ENCODE measurements at regions not wholly inside any gene's neighbourhood (a gene's known extent, or its start where the extent isn't known, plus 50 kb on each side); places are given as distances from the start of the nearest gene placed in this dataset.

DNA sequence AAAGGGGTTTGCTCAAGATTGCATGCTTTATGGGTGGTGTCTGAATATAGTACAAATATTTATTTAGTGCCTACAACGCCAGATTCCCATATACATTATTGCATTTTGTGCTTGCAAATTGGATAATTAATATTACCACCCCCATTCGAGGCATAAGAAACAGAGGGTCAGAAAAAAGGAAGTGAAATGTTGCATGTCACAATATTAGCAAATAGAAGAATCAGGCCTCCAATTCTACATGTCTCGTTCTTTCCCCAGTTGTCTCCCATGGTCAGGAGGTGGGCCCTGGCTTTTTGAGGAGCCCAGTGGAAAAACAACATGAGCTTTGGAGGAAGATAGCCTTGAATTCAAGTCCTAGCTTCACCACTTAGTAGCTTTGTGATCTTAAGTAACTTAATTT lies 98.1 kb upstream of the CCDC112 start:
- no peak overlapping the region for H2BK20ac ChIP-seq (ENCODE audit: low read depth, low read length)
- intact Hi-C loops (cut with micrococcal nuclease) (no loop called here), in situ Hi-C loops (cut with MboI; ENCODE audit: low sequenced_read_pairs) (no loop called here), dilution Hi-C loops (cut with HindIII; ENCODE audit: low sequenced_read_pairs, unreplicated experiment) (no loop called here)
- H4K5ac ChIP-seq (ENCODE audit: low read depth, low read length), result no peak overlapping the region
- no peak overlapping the region for H3K4me2 ChIP-seq (ENCODE audit: low read depth, low read length)
- H3K27me3 ChIP-seq (ENCODE audit: control insufficient read depth, insufficient read depth, low read length), result no peaks in the 10 kb centered on the region
- H2AFZ ChIP-seq (replicated peaks; ENCODE audit: low read length, poor library complexity), result no peak overlapping the region
- H3K4me3 ChIP-seq (ENCODE audit: insufficient read depth, low read depth, low read length), result no peak overlapping the region
- H4K20me1 ChIP-seq (ENCODE audit: insufficient read depth, low read length), result no peaks in the 10 kb centered on the region
- WGBS, 2 experiments (ENCODE audit: extremely low coverage in 2 of 2, insufficient read length in 1 of 2), result no CpG with 5 or more reads among the region's 3 CpGs
- no peak for DNase-seq
- CTCF ChIA-PET, result interaction anchor here (0.9 kb wide), 2 partner anchors 13 to 29 kb away, joined by 3 read pairs; no protein-coding TSS in a partner anchor
- no peak overlapping the region for H4K8ac ChIP-seq (ENCODE audit: low read depth in 2 of 2, low read length in 2 of 2)
- H3K23ac ChIP-seq (ENCODE audit: low read depth, low read length), result no peak overlapping the region
- no peaks in the 10 kb centered on the region for H3K9me1 ChIP-seq (ENCODE audit: insufficient read depth, low read length)
- POLR2A ChIA-PET (ENCODE audit: unreplicated experiment), result no interaction called here
- TF ChIP-seq MAZ (IDR thresholded peaks at IDR 0.05; ENCODE audit: borderline replicate concordance, low read depth, low read length) (no peak), CHD1 (IDR thresholded peaks at IDR 0.05; ENCODE audit: low read depth, low read length) (no peak), SMC3 (IDR thresholded peaks at IDR 0.05; ENCODE audit: low read depth, low read length) (no peak), NFE2L2 (IDR thresholded peaks at IDR 0.05; ENCODE audit: low read depth, low read length) (no peak), FOS (IDR thresholded peaks at IDR 0.05; ENCODE audit: low read depth, low read length) (no peak), RAD21 (IDR thresholded peaks at IDR 0.05; ENCODE audit: low read length) (no peak), BHLHE40 (IDR thresholded peaks at IDR 0.05; ENCODE audit: low read depth, low read length) (no peak), MXI1 (IDR thresholded peaks at IDR 0.05; ENCODE audit: borderline replicate concordance, low read depth, low read length) (no peak), POLR2A (IDR thresholded peaks at IDR 0.05; ENCODE audit: low read depth, low read length) (no peak), USF2 (IDR thresholded peaks at IDR 0.05; ENCODE audit: low read depth, low read length) (no peak), MAFK (IDR thresholded peaks at IDR 0.05; ENCODE audit: low read depth, low read length) (no peak), CTCF (conservative IDR thresholded peaks at IDR 0.05; ENCODE audit: low read depth, low read length) (no peak), RCOR1 (IDR thresholded peaks at IDR 0.05; ENCODE audit: insufficient replicate concordance, low read length) (no peak)
- TF ChIP-seq, protein P1, sequence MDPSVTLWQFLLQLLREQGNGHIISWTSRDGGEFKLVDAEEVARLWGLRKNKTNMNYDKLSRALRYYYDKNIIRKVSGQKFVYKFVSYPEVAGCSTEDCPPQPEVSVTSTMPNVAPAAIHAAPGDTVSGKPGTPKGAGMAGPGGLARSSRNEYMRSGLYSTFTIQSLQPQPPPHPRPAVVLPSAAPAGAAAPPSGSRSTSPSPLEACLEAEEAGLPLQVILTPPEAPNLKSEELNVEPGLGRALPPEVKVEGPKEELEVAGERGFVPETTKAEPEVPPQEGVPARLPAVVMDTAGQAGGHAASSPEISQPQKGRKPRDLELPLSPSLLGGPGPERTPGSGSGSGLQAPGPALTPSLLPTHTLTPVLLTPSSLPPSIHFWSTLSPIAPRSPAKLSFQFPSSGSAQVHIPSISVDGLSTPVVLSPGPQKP (IDR thresholded peaks at IDR 0.05; ENCODE audit: borderline replicate concordance, low read depth, low read length), result no peak
- H2AK5ac ChIP-seq (ENCODE audit: low read depth, low read length), result no peak overlapping the region
- H2BK15ac ChIP-seq (ENCODE audit: low read depth, low read length), result no peak overlapping the region
- H2AK9ac ChIP-seq (replicated peaks; ENCODE audit: low read depth, low read length, poor library complexity), result no peak overlapping the region
- no peak overlapping the region for H3K14ac ChIP-seq (replicated peaks; ENCODE audit: low read depth, low read length)
- ATAC-seq (ENCODE audit: low read depth), result no peak
- no peaks in the 10 kb centered on the region for H3K36me3 ChIP-seq (ENCODE audit: control insufficient read depth, insufficient read depth, low read length)
- H4K91ac ChIP-seq (ENCODE audit: insufficient read depth, low read depth, low read length), result no peak overlapping the region
- no peaks in the 10 kb centered on the region for H3K79me1 ChIP-seq (ENCODE audit: low read depth in 1 of 2, low read length in 2 of 2)
- H3K9me3 ChIP-seq (ENCODE audit: control insufficient read depth, insufficient read depth, low read length), result no peaks in the 10 kb centered on the region
- H3K18ac ChIP-seq (ENCODE audit: low read depth, low read length), result no peak overlapping the region
- H3K9ac ChIP-seq (ENCODE audit: low read depth, low read length), result no peak overlapping the region
- no peak overlapping the region for H3K4ac ChIP-seq (ENCODE audit: low read depth, low read length)
- no TSS peak for BruUV-seq (replicated peaks)
- peaks cover under 1% of the 10 kb centered on the region; the same call in 1 of the 2 replicates for H3K4me1 ChIP-seq (ENCODE audit: control insufficient read depth, insufficient read depth, low read length)
- no peak overlapping the region for H2BK120ac ChIP-seq (ENCODE audit: low read depth, low read length)
- H3K27ac ChIP-seq (ENCODE audit: insufficient read depth, low read length), result no peak overlapping the region
- no peak overlapping the region for H3K56ac ChIP-seq (ENCODE audit: extremely low read depth, insufficient read depth, low read length)
- no peak overlapping the region for H2BK5ac ChIP-seq (ENCODE audit: low read depth, low read length, poor library complexity, severe bottlenecking)

Data from IMR-90 (cell line).